Loucy (cell line): ENCODE measurements at regions not wholly inside any gene's neighbourhood (a gene's known extent, or its start where the extent isn't known, plus 50 kb on each side); places are given as distances from the start of the nearest gene placed in this dataset.
"Not testable (repeated sequence)": the region's sequence is repeated elsewhere in the genome, so short reads cannot be mapped to it uniquely, and the experiment has no call there.

Source experiments
- H2AFZ ChIP-seq: fragments of 200-600 bp; sonication (generic); 2 replicates; pipeline ENCODE4 v1.6.0; 2016; ENCODE audit warnings: antibody characterized with exemption, mild to moderate bottlenecking, low read length, moderate library complexity
- H3F3A ChIP-seq: fragments of 200-600 bp; 2 replicates; pipeline ENCODE4 v1.6.0; 2016; ENCODE audit warnings: antibody characterized with exemption, low read depth, mild to moderate bottlenecking
- H3K27me3 ChIP-seq: fragments of 200-600 bp; sonication (generic); 2 replicates; pipeline ENCODE4 v1.6.1; 2014; ENCODE audit warnings: low read length, mild to moderate bottlenecking; ENCODE audit not compliant: insufficient read depth, poor library complexity, severe bottlenecking
- H3K36me3 ChIP-seq: fragments of 200-600 bp; sonication (generic); 2 replicates; pipeline ENCODE4 v1.6.1; 2016; ENCODE audit warnings: low read length; ENCODE audit not compliant: insufficient read depth
- H3K4me1 ChIP-seq: fragments of 200-600 bp; sonication (generic); 2 replicates; pipeline ENCODE4 v1.5.1; 2014; ENCODE audit warnings: low read length, mild to moderate bottlenecking; ENCODE audit not compliant: insufficient read depth, poor library complexity, severe bottlenecking
- H3K4me2 ChIP-seq: fragments of 200-600 bp; sonication (generic); 2 replicates; pipeline ENCODE4 v1.6.0; 2014; ENCODE audit warnings: antibody characterized with exemption, low read length, low read depth, mild to moderate bottlenecking; ENCODE audit not compliant: poor library complexity, severe bottlenecking
- H3K4me3 ChIP-seq: fragments of 200-600 bp; sonication (generic); 2 replicates; pipeline ENCODE4 v1.5.1; 2014; ENCODE audit warnings: low read length, mild to moderate bottlenecking, mixed read lengths; ENCODE audit not compliant: poor library complexity, severe bottlenecking
- H3K79me2 ChIP-seq: fragments of 200-600 bp; sonication (generic); 2 replicates; pipeline ENCODE4 v1.6.1; 2014; ENCODE audit warnings: low read length; ENCODE audit not compliant: insufficient read depth
- H3K9ac ChIP-seq: fragments of 200-600 bp; sonication (generic); 2 replicates; pipeline ENCODE4 v1.6.0; 2014; ENCODE audit warnings: mild to moderate bottlenecking, low read depth, low read length, moderate library complexity; ENCODE audit not compliant: poor library complexity, severe bottlenecking
- H3K9me2 ChIP-seq: fragments of 200-600 bp; sonication (generic); replicated peaks from 2 replicates; pipeline ENCODE4 v1.6.1; 2016; ENCODE audit warnings: low read depth, low read length, mixed read lengths
- H3K9me3 ChIP-seq: fragments of 200-600 bp; sonication (generic); 2 replicates; pipeline ENCODE4 v1.6.1; 2014; ENCODE audit warnings: mild to moderate bottlenecking, antibody characterized with exemption, low read length, low read depth; ENCODE audit not compliant: insufficient read depth
- H4K20me1 ChIP-seq: fragments of 200-600 bp; sonication (generic); 2 replicates; pipeline ENCODE4 v1.6.0; 2014; ENCODE audit warnings: antibody characterized with exemption, low read length, mild to moderate bottlenecking; ENCODE audit not compliant: insufficient read depth, poor library complexity, severe bottlenecking
- EZH2phosphoT487 ChIP-seq: fragments of 200-600 bp; IDR thresholded peaks from 2 replicates; pipeline ENCODE4 v1.6.1; 2018; ENCODE audit warnings: antibody characterized with exemption, mild to moderate bottlenecking, moderate library complexity, borderline replicate concordance
- TF ChIP-seq, protein P1 (sequence below): fragments of 200-600 bp; sonication (generic); conservative IDR thresholded peaks from 2 replicates; pipeline ENCODE4 v1.5.1; 2014; ENCODE audit warnings: mild to moderate bottlenecking, antibody characterized with exemption, low read length

GRCh38 chr19:5285311-5285710 lies 55.3 kb downstream of the PTPRS start:
- Histone ChIP-seq H3K4me1 (no peaks in the 10 kb centered on the region), H3K36me3 (no peaks in the 10 kb centered on the region), H3K4me3 (no peak overlapping the region), H3K79me2 (no peaks in the 10 kb centered on the region), H3K27me3 (no peaks in the 10 kb centered on the region), H2AFZ (no peak overlapping the region), H3F3A (no peaks in the 10 kb centered on the region), H4K20me1 (no peaks in the 10 kb centered on the region), H3K9me3 (no peaks in the 10 kb centered on the region), H3K4me2 (no peak overlapping the region), H3K9me2 (no peaks in the 10 kb centered on the region), H3K9ac (no peak overlapping the region)
- TF ChIP-seq EZH2phosphoT487 = no peak
- TF ChIP-seq, protein P1, sequence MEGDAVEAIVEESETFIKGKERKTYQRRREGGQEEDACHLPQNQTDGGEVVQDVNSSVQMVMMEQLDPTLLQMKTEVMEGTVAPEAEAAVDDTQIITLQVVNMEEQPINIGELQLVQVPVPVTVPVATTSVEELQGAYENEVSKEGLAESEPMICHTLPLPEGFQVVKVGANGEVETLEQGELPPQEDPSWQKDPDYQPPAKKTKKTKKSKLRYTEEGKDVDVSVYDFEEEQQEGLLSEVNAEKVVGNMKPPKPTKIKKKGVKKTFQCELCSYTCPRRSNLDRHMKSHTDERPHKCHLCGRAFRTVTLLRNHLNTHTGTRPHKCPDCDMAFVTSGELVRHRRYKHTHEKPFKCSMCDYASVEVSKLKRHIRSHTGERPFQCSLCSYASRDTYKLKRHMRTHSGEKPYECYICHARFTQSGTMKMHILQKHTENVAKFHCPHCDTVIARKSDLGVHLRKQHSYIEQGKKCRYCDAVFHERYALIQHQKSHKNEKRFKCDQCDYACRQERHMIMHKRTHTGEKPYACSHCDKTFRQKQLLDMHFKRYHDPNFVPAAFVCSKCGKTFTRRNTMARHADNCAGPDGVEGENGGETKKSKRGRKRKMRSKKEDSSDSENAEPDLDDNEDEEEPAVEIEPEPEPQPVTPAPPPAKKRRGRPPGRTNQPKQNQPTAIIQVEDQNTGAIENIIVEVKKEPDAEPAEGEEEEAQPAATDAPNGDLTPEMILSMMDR = no peak

DNA sequence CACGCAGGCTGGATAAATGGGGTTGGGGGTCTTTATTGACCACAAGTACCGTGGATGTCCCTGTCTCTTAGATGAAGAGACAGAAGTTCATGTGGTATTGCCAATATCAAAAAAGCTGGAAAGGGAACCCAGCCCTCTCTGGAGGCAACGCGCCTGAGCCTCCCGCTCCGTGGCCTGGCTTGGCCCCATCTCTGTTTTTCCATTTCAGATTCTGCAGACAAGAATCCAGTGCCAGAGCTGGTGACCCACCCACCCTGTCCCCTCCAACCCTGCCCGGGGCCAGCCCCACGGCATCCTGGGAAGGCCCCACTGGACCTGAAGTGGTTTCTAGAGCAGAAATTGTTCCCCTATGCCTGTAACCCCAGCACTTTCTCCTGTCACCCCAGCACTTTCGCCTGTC lies 57.7 kb downstream of the PTPRS start:
- Histone ChIP-seq H3K27me3 (no peaks in the 10 kb centered on the region), H3K9me3 (no peaks in the 10 kb centered on the region)
- TF ChIP-seq, protein P1 = no peak
- TF ChIP-seq EZH2phosphoT487 = no peak

DNA sequence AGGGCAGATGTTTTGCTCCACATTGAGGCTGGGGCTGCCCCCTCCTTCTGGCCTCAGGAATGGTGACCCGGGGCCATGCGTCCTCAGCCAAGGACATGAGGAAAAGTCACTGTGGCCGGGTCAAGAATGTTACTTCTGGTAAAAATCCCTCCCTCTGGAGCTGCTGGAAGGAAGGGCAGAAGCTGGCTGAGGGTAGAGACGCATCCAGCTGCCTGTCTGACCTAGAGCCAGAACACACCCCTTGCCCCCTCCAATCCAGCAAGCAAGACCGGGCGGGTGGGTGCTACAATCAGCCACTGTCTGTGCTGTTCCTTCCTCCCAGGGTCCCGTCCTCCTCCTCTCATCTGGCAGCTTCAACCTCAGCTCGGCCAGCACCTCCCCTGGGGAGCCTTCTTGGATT lies 59.0 kb downstream of the PTPRS start:
- no peaks in the 10 kb centered on the region for H3K4me1 ChIP-seq
- H3K36me3 ChIP-seq = no peaks in the 10 kb centered on the region
- H3K9me3 ChIP-seq = no peaks in the 10 kb centered on the region
- no peaks in the 10 kb centered on the region for H3K27me3 ChIP-seq
- no peaks in the 10 kb centered on the region for H3K79me2 ChIP-seq
- no peak overlapping the region for H2AFZ ChIP-seq
- no peak overlapping the region for H3K9ac ChIP-seq
- H3K9me2 ChIP-seq = no peaks in the 10 kb centered on the region
- H4K20me1 ChIP-seq = no peaks in the 10 kb centered on the region
- TF ChIP-seq EZH2phosphoT487 = no peak
- TF ChIP-seq, protein P1 = no peak
- H3F3A ChIP-seq = no peaks in the 10 kb centered on the region
- H3K4me2 ChIP-seq = no peak overlapping the region
- no peak overlapping the region for H3K4me3 ChIP-seq

More for the DNA sequence above, 57.7 kb downstream of the PTPRS start:
- no peak overlapping the region for H3K9ac ChIP-seq
- H3K79me2 ChIP-seq = no peaks in the 10 kb centered on the region
- no peaks in the 10 kb centered on the region for H4K20me1 ChIP-seq
- H3K4me3 ChIP-seq = no peak overlapping the region
- no peak overlapping the region for H2AFZ ChIP-seq
- no peaks in the 10 kb centered on the region for H3K4me1 ChIP-seq
- H3F3A ChIP-seq = no peaks in the 10 kb centered on the region
- no peaks in the 10 kb centered on the region for H3K9me2 ChIP-seq
- no peaks in the 10 kb centered on the region for H3K36me3 ChIP-seq
- no peak overlapping the region for H3K4me2 ChIP-seq

DNA sequence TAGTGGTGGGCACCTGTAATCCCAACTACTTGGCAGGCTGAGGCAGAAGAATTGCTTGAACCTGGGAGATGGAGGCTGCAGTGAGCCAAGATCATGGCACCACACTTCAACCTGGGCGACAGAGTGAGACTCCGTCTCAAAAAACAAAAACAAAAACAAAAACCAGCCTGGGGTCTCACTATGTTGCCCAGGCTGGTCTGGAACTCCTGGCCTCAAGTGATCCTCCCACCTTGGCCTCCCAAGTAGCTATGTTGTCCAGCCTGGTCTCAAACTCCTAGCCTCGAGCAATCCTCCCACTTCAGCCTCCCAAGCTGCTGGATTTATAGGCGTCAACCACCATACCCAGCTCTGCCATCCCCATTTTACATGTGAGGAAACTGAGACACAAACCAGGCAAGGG lies 64.9 kb downstream of the PTPRS start:
- not testable (repeated sequence) for H3K27me3 ChIP-seq, H4K20me1 ChIP-seq, H3K4me1 ChIP-seq, H3K4me2 ChIP-seq, H3K9me3 ChIP-seq, H3K9ac ChIP-seq, H3K79me2 ChIP-seq, H3K9me2 ChIP-seq, H3F3A ChIP-seq, H3K36me3 ChIP-seq, H2AFZ ChIP-seq, H3K4me3 ChIP-seq
